Activated CD4-positive, alpha-beta memory T cell treated with anti-CD3 and anti-CD28 coated beads for 36 hours (primary cell): ENCODE measurements at regions not wholly inside any gene's neighbourhood (a gene's known extent, or its start where the extent isn't known, plus 50 kb on each side); places are given as distances from the start of the nearest gene placed in this dataset.

Experiments
- CTCF ChIA-PET: fragments of 350-600 bp; sonication (Branson Sonifier 250); formaldehyde crosslinking; loops from one replicate; lab custom pipeline; 2021; ENCODE audit warnings: antibody characterized with exemption, inconsistent platforms; lab: Charles Lee
- POLR2A ChIA-PET: fragments of 350-600 bp; sonication (Branson Sonifier 250); formaldehyde crosslinking; loops from one replicate; lab custom pipeline; 2021; ENCODE audit warnings: antibody characterized with exemption; lab: Charles Lee
- DNase-seq: peaks from one replicate; pipeline ENCODE4 v3.0.0-alpha.2; 2020
- H3K27ac Mint-ChIP-seq: one replicate; pipeline ENCODE4 v1.8.0; 2021; ENCODE audit warnings: mixed read lengths
- H3K27me3 Mint-ChIP-seq: one replicate; pipeline ENCODE4 v1.8.0; 2021; ENCODE audit warnings: mixed read lengths
- H3K36me3 Mint-ChIP-seq: one replicate; pipeline ENCODE4 v1.8.0; 2021; ENCODE audit warnings: mixed read lengths
- H3K4me1 Mint-ChIP-seq: one replicate; pipeline ENCODE4 v1.8.0; 2021; ENCODE audit warnings: low read depth, mixed read lengths
- H3K4me3 Mint-ChIP-seq: one replicate; pipeline ENCODE4 v1.8.0; 2021; ENCODE audit warnings: mild to moderate bottlenecking, mixed read lengths
- H3K9me3 Mint-ChIP-seq: one replicate; pipeline ENCODE4 v1.8.0; 2021; ENCODE audit warnings: mixed read lengths
- intact Hi-C: fragments of 100-400 bp; cut with micrococcal nuclease; formaldehyde crosslinking; loops from one replicate; pipeline ENCODE4 v1.15.1; 2023

GRCh38 chr18:41540237-41540871, 414.7 kb upstream of the PIK3C3 start:
- H3K27me3 Mint-ChIP-seq: no peaks in the 10 kb centered on the region
- intact Hi-C loops: no loop called here
- DNase-seq: no peak
- H3K27ac Mint-ChIP-seq: no peak overlapping the region
- ChIA-PET POLR2A (no interaction called here), CTCF (no interaction called here)
- H3K4me3 Mint-ChIP-seq: no peak overlapping the region
- no peaks in the 10 kb centered on the region for H3K36me3 Mint-ChIP-seq
- no peaks in the 10 kb centered on the region for H3K4me1 Mint-ChIP-seq
- peaks cover 4% of the 10 kb centered on the region for H3K9me3 Mint-ChIP-seq

- intact Hi-C loops: no loop called here
- Mint-ChIP-seq H3K36me3 (no peaks in the 10 kb centered on the region), H3K4me3 (no peak overlapping the region), H3K9me3 (peaks cover 9% of the 10 kb centered on the region), H3K27me3 (no peaks in the 10 kb centered on the region), H3K27ac (no peak overlapping the region), H3K4me1 (no peaks in the 10 kb centered on the region)
- POLR2A ChIA-PET: no interaction called here
- CTCF ChIA-PET: no interaction called here
- no peak for DNase-seq
Measured at GRCh38 chr18:41538751-41539150, 416.3 kb upstream of the PIK3C3 start.

DNA sequence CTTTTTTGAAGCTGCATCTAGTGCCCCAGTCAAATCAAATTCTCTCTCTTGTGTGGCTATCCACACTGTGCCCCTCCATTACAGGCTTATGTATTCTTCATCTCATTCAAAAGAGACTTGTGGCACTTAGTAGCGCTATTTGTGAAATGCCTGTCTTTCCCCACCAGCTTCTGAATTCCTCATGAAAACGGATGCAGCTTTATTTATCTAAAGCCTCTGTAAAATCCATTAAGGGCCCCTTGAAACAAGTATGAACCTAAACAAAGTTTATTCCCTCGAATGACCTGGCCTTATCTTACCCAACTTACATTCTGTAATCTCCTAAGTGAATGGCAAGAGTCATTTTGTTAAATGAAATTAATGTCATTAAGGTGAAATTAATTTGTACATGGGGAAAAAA, 417.4 kb upstream of the PIK3C3 start:
- DNase-seq: no peak
- Mint-ChIP-seq H3K4me3 (no peak overlapping the region), H3K27ac (no peak overlapping the region), H3K9me3 (peaks cover 9% of the 10 kb centered on the region), H3K36me3 (no peaks in the 10 kb centered on the region), H3K4me1 (no peaks in the 10 kb centered on the region), H3K27me3 (no peaks in the 10 kb centered on the region)
- intact Hi-C loops: no loop called here
- CTCF ChIA-PET: no interaction called here
- POLR2A ChIA-PET: no interaction called here

DNA sequence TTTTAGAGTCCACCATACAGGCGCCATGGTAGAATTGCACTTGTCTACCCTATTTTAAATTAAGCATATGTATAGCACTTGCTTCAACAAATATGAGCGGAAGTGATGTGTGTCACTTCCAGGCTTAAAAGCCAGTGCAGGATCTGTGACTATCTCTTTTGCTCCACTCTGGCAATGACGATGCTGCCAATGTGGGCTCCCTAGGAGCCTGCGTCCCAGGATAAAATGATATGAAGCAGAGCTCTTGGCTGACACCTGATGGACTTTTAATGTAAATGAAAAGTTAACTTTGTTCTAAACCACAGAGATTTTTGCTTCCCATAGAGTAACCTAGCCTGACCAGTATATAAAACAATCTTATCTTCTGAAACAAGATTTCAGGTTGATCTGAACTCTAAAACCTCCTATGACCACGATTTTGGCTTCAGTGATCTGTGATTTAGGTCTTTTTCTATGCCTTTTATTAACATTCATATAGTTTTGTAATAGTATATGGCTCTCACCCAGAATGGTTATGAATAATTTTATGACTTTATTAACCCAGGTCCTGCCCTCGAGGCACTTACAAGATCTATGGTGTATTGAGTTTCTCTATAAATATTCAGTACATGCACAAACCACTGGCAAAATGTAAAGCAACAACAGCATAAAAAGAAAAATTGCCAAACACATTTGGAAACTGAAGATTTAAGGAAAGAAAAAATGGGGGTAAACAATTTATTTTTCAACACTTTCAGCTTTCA, 422.5 kb upstream of the PIK3C3 start:
- CTCF ChIA-PET: no interaction called here

DNA sequence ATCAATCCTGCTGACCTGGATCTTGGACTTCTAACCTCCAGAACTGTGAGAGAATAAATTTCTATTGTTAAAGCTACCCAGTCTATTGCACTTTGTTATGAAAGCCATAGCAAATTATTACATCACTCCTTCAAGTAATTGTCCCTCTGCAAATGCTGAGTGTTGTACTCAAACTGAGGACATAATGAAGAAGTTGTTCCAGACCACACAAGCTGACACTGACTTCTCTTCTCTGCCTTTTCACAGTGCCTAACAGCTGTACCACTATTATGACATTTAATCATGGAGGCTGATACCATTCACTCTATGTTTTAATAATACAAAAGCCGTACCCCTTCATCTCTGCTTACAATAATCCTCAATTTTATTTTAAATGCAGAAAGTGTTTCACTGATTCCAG, 424.1 kb upstream of the PIK3C3 start:
- POLR2A ChIA-PET: interaction anchor here (0.7 kb wide), 1 partner anchor 117 kb away, joined by 3 read pairs; no protein-coding TSS in a partner anchor
- DNase-seq: no peak
- no peak overlapping the region for H3K4me3 Mint-ChIP-seq
- no peaks in the 10 kb centered on the region for H3K27me3 Mint-ChIP-seq
- no peaks in the 10 kb centered on the region for H3K36me3 Mint-ChIP-seq
- H3K4me1 Mint-ChIP-seq: no peaks in the 10 kb centered on the region
- CTCF ChIA-PET: no interaction called here
- no peak overlapping the region for H3K27ac Mint-ChIP-seq
- H3K9me3 Mint-ChIP-seq: peaks cover 17% of the 10 kb centered on the region
- intact Hi-C loops: no loop called here

More for the DNA sequence above, 422.5 kb upstream of the PIK3C3 start:
- Mint-ChIP-seq H3K36me3 (no peaks in the 10 kb centered on the region), H3K27me3 (no peaks in the 10 kb centered on the region), H3K4me1 (no peaks in the 10 kb centered on the region), H3K27ac (no peak overlapping the region), H3K4me3 (no peak overlapping the region), H3K9me3 (peaks cover 13% of the 10 kb centered on the region)
- POLR2A ChIA-PET: no interaction called here
- DNase-seq: no peak
- intact Hi-C loops: no loop called here

- Mint-ChIP-seq H3K9me3 (peaks cover 19% of the 10 kb centered on the region), H3K27ac (no peak overlapping the region), H3K4me1 (no peaks in the 10 kb centered on the region), H3K36me3 (no peaks in the 10 kb centered on the region), H3K27me3 (no peaks in the 10 kb centered on the region), H3K4me3 (no peak overlapping the region)
- POLR2A ChIA-PET: no interaction called here
- CTCF ChIA-PET: no interaction called here
- DNase-seq: no peak
- intact Hi-C loops: no loop called here
Measured at GRCh38 chr18:41529093-41529492, 425.9 kb upstream of the PIK3C3 start.

- DNase-seq: no peak
- H3K4me1 Mint-ChIP-seq: no peaks in the 10 kb centered on the region
- H3K27ac Mint-ChIP-seq: no peak overlapping the region
- ChIA-PET POLR2A (no interaction called here), CTCF (no interaction called here)
- H3K9me3 Mint-ChIP-seq: peaks cover 19% of the 10 kb centered on the region
- H3K4me3 Mint-ChIP-seq: no peak overlapping the region
- no peaks in the 10 kb centered on the region for H3K36me3 Mint-ChIP-seq
- H3K27me3 Mint-ChIP-seq: no peaks in the 10 kb centered on the region
- intact Hi-C loops: no loop called here
Measured at GRCh38 chr18:41526054-41526453, 429.0 kb upstream of the PIK3C3 start.

DNA sequence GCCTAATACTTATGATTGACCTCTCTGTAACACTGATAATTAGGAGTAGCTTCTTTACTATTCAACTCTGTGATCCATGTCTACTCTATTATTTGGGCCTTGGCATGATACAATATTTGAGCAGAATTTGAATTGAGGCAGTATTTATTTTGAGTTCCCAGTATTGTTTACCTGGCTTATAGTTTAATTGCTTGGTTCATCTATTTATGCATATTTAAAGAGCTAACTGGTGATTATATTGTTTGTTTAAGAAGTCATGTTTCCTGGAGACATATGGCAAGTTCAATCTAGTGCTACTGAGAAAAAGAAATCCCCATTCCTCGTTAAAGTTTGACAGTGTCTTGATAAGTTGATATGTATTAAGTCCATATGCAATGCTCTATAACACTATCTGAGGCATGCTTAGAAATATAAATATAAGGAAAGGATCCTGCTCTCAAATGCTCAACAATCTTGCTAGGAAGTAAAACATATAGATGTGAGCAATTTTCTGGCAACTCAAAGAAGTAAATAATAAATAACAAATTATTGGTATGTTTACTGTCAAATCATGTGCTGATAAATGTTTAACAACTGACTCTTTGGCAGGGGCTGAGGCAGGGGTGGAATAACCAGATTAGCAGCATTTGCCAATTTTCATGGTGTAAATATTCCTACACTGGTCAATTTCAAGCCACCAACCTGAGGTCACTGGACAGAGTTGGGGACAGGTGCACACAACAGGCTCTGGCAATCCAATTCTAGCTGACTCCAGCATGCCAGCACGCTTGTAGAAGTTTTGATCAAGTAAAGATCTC, 430.2 kb upstream of the PIK3C3 start:
- H3K9me3 Mint-ChIP-seq: peaks cover 19% of the 10 kb centered on the region
- ChIA-PET CTCF (no interaction called here), POLR2A (no interaction called here)
- H3K27ac Mint-ChIP-seq: no peak overlapping the region
- no peaks in the 10 kb centered on the region for H3K27me3 Mint-ChIP-seq
- DNase-seq: no peak
- H3K36me3 Mint-ChIP-seq: no peaks in the 10 kb centered on the region
- H3K4me3 Mint-ChIP-seq: no peak overlapping the region
- H3K4me1 Mint-ChIP-seq: no peaks in the 10 kb centered on the region
- intact Hi-C loops: no loop called here

- POLR2A ChIA-PET: no interaction called here
- no peak overlapping the region for H3K4me3 Mint-ChIP-seq
- H3K4me1 Mint-ChIP-seq: no peaks in the 10 kb centered on the region
- intact Hi-C loops: no loop called here
- no peaks in the 10 kb centered on the region for H3K36me3 Mint-ChIP-seq
- no peak for DNase-seq
- peaks cover 4% of the 10 kb centered on the region for H3K9me3 Mint-ChIP-seq
- CTCF ChIA-PET: no interaction called here
- no peaks in the 10 kb centered on the region for H3K27me3 Mint-ChIP-seq
- H3K27ac Mint-ChIP-seq: no peak overlapping the region
Measured at GRCh38 chr18:41517142-41517541, 437.9 kb upstream of the PIK3C3 start.

DNA sequence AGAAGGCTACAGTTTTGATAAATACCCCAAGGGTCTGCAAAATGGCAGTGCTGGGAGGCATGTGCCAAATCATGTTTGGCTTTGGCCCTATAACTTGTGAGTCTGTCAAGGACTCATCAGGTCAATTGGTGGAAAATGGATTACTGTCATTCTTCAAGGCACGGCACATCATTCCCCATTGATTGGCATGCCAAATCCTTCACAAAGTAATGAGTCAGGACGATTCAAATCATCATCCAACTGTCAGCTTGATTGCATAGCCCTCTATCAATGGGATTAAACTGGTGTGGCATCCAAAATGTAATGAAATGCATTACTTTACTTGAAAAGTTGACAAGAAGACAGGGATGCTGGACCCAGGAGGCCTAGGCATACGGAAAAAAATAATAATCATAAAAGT, 441.6 kb upstream of the PIK3C3 start:
- H3K27me3 Mint-ChIP-seq: no peaks in the 10 kb centered on the region
- intact Hi-C loops: no loop called here
- H3K27ac Mint-ChIP-seq: no peak overlapping the region
- no peaks in the 10 kb centered on the region for H3K4me1 Mint-ChIP-seq
- ChIA-PET POLR2A (no interaction called here), CTCF (no interaction called here)
- H3K9me3 Mint-ChIP-seq: peaks cover 4% of the 10 kb centered on the region
- no peak overlapping the region for H3K4me3 Mint-ChIP-seq
- no peaks in the 10 kb centered on the region for H3K36me3 Mint-ChIP-seq
- no peak for DNase-seq

GRCh38 chr18:41504316-41504715, 450.7 kb upstream of the PIK3C3 start:
- Mint-ChIP-seq H3K27me3 (no peaks in the 10 kb centered on the region), H3K4me3 (no peak overlapping the region), H3K9me3 (no peaks in the 10 kb centered on the region), H3K4me1 (no peaks in the 10 kb centered on the region), H3K27ac (no peak overlapping the region), H3K36me3 (no peaks in the 10 kb centered on the region)
- ChIA-PET CTCF (no interaction called here), POLR2A (no interaction called here)
- intact Hi-C loops: no loop called here
- no peak for DNase-seq

GRCh38 chr18:41501848-41502247, 453.2 kb upstream of the PIK3C3 start:
- H3K4me1 Mint-ChIP-seq: no peaks in the 10 kb centered on the region
- intact Hi-C loops: no loop called here
- DNase-seq: no peak
- H3K4me3 Mint-ChIP-seq: no peak overlapping the region
- H3K27me3 Mint-ChIP-seq: no peaks in the 10 kb centered on the region
- CTCF ChIA-PET: interaction anchor here (0.8 kb wide), 1 partner anchor 13 kb away, joined by 3 read pairs; no protein-coding TSS in a partner anchor
- POLR2A ChIA-PET: no interaction called here
- no peaks in the 10 kb centered on the region for H3K36me3 Mint-ChIP-seq
- H3K9me3 Mint-ChIP-seq: peaks cover 2% of the 10 kb centered on the region
- no peak overlapping the region for H3K27ac Mint-ChIP-seq
